Sciatic nerve (tissue), 2 donors: ENCODE measurements at regions not wholly inside any gene's neighbourhood (a gene's known extent, or its start where the extent isn't known, plus 50 kb on each side); places are given as distances from the start of the nearest gene placed in this dataset.
A peak's percentile ranks its signal among the peaks of the same experiment; 100 is the strongest.

Source experiments
- ATAC-seq: fragments of 200-7000 bp; cut with Tn5 transposase; one replicate; pipeline ENCODE4 v1.9.1; 2020; ENCODE audit warnings: mild to moderate bottlenecking, moderate library complexity
- DNase-seq: peaks from one replicate; pipeline ENCODE4 v3.0.0-alpha.2; 2020; ENCODE audit warnings: low spot score
- intact Hi-C: fragments of 100-400 bp; cut with DNase I; formaldehyde crosslinking; loops from one replicate; pipeline ENCODE4 v1.14.2; 2022
- donor health status: DM: no; HTN: no; CAD: no.
- donor health status: DM: no; HTN: no; CAD: no.

GRCh38 chr7:131014906-131015656, 281.1 kb upstream of the KLF14 start:
- no peak for DNase-seq
- intact Hi-C loops, result no loop called here
- ATAC-seq, result no peak

- ATAC-seq, result no peak
- DNase-seq, result no peak
- intact Hi-C loops, result no loop called here
Observed at GRCh38 chr7:131015657-131015958, 281.6 kb upstream of the KLF14 start.

- intact Hi-C loops, result no loop called here
- no peak for ATAC-seq
- no peak for DNase-seq
Observed at GRCh38 chr7:131016230-131016629, 282.2 kb upstream of the KLF14 start.

- no peak for DNase-seq
- intact Hi-C loops, result no loop called here
- no peak for ATAC-seq
Observed at GRCh38 chr7:131019351-131019750, 285.3 kb upstream of the KLF14 start.

GRCh38 chr7:131020759-131021261, 286.8 kb upstream of the KLF14 start:
- ATAC-seq (no peak), DNase-seq (no peak)
- intact Hi-C loops, result no loop called here

- no peak for ATAC-seq
- intact Hi-C loops, result no loop called here
- DNase-seq, result no peak
Observed at GRCh38 chr7:131021460-131021859, 287.5 kb upstream of the KLF14 start.

- ATAC-seq (no peak), DNase-seq (no peak)
- intact Hi-C loops, result no loop called here
Observed at GRCh38 chr7:131021902-131022301, 287.9 kb upstream of the KLF14 start.

GRCh38 chr7:131026297-131027000, 292.4 kb upstream of the KLF14 start:
- DNase-seq, result no peak
- ATAC-seq, result no peak
- intact Hi-C loops, result no loop called here

- intact Hi-C loops, result no loop called here
- DNase-seq, result no peak
Observed at GRCh38 chr7:131027287-131027773, 293.3 kb upstream of the KLF14 start.

GRCh38 chr7:131028295-131028694, 294.3 kb upstream of the KLF14 start:
- ATAC-seq, result no peak
- intact Hi-C loops, result no loop called here
- DNase-seq, result no peak

More at GRCh38 chr7:131027287-131027773, 293.3 kb upstream of the KLF14 start:
- peak; percentile 85 for ATAC-seq

- no peak for ATAC-seq
- no peak for DNase-seq
- intact Hi-C loops, result no loop called here
Observed at GRCh38 chr7:131029002-131029401, 295.0 kb upstream of the KLF14 start.

- no peak for ATAC-seq
- no peak for DNase-seq
- intact Hi-C loops, result no loop called here
Observed at GRCh38 chr7:131031099-131031868, 296.4 kb upstream of the MKLN1 start.

- DNase-seq, result no peak
- intact Hi-C loops, result no loop called here
Observed at GRCh38 chr7:131032786-131033185, 294.9 kb upstream of the MKLN1 start.

GRCh38 chr7:131034166-131034881, 293.4 kb upstream of the MKLN1 start:
- intact Hi-C loops, result no loop called here
- DNase-seq (no peak), ATAC-seq (peak; percentile 23)

More at GRCh38 chr7:131032786-131033185, 294.9 kb upstream of the MKLN1 start:
- no peak for ATAC-seq

- no peak for ATAC-seq
- intact Hi-C loops, result no loop called here
Observed at GRCh38 chr7:131035088-131035770, 292.4 kb upstream of the MKLN1 start.

GRCh38 chr7:131038153-131038552, 289.5 kb upstream of the MKLN1 start:
- no peak for ATAC-seq
- no peak for DNase-seq
- intact Hi-C loops, result no loop called here

More at GRCh38 chr7:131035088-131035770, 292.4 kb upstream of the MKLN1 start:
- no peak for DNase-seq

- DNase-seq (no peak), ATAC-seq (no peak)
- intact Hi-C loops, result no loop called here
Observed at GRCh38 chr7:131039355-131039762, 288.3 kb upstream of the MKLN1 start.

GRCh38 chr7:131039836-131040235, 287.8 kb upstream of the MKLN1 start:
- intact Hi-C loops, result loop anchor here (10.0 kb wide), 1 partner anchor 145 kb away; no protein-coding TSS in a partner anchor
- DNase-seq, result no peak
- ATAC-seq, result peak; percentile 49
